Calu3 (cell line): ENCODE measurements at regions not wholly inside any gene's neighbourhood (a gene's known extent, or its start where the extent isn't known, plus 50 kb on each side); places are given as distances from the start of the nearest gene placed in this dataset.

Experiments used
- BruUV-seq: library from RNA; stranded (reverse); fragments of 400-500 nt; replicated peaks from 2 replicates; lab custom pipeline; 2021; lab: Mats Ljungman, UMichigan
- CTCF ChIA-PET: fragments of 300-600 bp; sonication (Branson Sonifier 250); formaldehyde crosslinking; loops from one replicate; lab custom pipeline; 2022; ENCODE audit warnings: antibody characterized with exemption; lab: Charles Lee
- DNase-seq: peaks from one replicate; pipeline ENCODE4 v3.0.0; 2022
- H3K27ac Mint-ChIP-seq: one replicate; pipeline ENCODE4 v1.8.0; 2022; ENCODE audit warnings: mixed read lengths; ENCODE audit not compliant: unreplicated experiment
- H3K27me3 Mint-ChIP-seq: one replicate; pipeline ENCODE4 v1.8.0; 2022; ENCODE audit warnings: mixed read lengths; ENCODE audit not compliant: unreplicated experiment
- H3K36me3 Mint-ChIP-seq: one replicate; pipeline ENCODE4 v1.8.0; 2022; ENCODE audit warnings: mild to moderate bottlenecking, moderate library complexity, mixed read lengths; ENCODE audit not compliant: insufficient read depth, unreplicated experiment
- H3K4me1 Mint-ChIP-seq: one replicate; pipeline ENCODE4 v1.8.0; 2022; ENCODE audit warnings: mild to moderate bottlenecking, low read depth, mixed read lengths; ENCODE audit not compliant: unreplicated experiment
- H3K4me3 Mint-ChIP-seq: one replicate; pipeline ENCODE4 v1.8.0; 2022; ENCODE audit warnings: mild to moderate bottlenecking, low read depth, moderate library complexity, mixed read lengths; ENCODE audit not compliant: unreplicated experiment
- H3K9me3 Mint-ChIP-seq: one replicate; pipeline ENCODE4 v1.8.0; 2022; ENCODE audit warnings: low read depth, mixed read lengths; ENCODE audit not compliant: unreplicated experiment
- intact Hi-C: fragments of 100-400 bp; cut with micrococcal nuclease; formaldehyde crosslinking; loops from one replicate; pipeline ENCODE4 v1.10.0; 2022; ENCODE audit not compliant: unreplicated experiment
- TF ChIP-seq, protein P1 (sequence below): fragments of 200-600 bp; IDR thresholded peaks from one replicate; pipeline ENCODE4 v1.8.0; 2022; ENCODE audit warnings: antibody characterized with exemption; ENCODE audit not compliant: unreplicated experiment

DNA sequence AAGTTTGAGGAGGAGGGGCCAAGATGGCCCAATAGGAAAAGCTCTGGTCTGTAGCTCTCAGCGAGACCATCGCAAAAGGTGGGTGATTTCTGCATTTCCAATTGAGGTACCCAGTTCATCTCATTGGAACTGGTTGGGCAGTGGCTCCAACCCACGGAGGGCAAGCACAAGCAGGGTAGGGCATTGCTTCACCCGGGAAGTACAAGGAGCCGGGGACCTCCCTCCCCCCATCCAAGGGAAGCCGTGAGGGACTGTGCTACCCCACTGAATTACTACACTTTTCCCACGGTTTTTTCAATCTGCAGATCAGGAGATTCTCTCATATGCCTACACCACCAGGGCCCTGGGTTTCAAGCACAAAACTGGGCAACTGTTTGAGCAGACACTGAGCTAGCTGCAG is 58.0 kb upstream of the EFCAB3 start:
- Mint-ChIP-seq H3K27me3 (peaks cover 48% of the 10 kb centered on the region), H3K36me3 (no peaks in the 10 kb centered on the region), H3K4me3 (no peak overlapping the region), H3K4me1 (no peaks in the 10 kb centered on the region), H3K27ac (no peak overlapping the region), H3K9me3 (no peaks in the 10 kb centered on the region)
- BruUV-seq = no TSS peak
- DNase-seq = no peak
- TF ChIP-seq, protein P1, sequence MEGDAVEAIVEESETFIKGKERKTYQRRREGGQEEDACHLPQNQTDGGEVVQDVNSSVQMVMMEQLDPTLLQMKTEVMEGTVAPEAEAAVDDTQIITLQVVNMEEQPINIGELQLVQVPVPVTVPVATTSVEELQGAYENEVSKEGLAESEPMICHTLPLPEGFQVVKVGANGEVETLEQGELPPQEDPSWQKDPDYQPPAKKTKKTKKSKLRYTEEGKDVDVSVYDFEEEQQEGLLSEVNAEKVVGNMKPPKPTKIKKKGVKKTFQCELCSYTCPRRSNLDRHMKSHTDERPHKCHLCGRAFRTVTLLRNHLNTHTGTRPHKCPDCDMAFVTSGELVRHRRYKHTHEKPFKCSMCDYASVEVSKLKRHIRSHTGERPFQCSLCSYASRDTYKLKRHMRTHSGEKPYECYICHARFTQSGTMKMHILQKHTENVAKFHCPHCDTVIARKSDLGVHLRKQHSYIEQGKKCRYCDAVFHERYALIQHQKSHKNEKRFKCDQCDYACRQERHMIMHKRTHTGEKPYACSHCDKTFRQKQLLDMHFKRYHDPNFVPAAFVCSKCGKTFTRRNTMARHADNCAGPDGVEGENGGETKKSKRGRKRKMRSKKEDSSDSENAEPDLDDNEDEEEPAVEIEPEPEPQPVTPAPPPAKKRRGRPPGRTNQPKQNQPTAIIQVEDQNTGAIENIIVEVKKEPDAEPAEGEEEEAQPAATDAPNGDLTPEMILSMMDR = no peak
- intact Hi-C loops = no loop called here
- CTCF ChIA-PET = no interaction called here

DNA sequence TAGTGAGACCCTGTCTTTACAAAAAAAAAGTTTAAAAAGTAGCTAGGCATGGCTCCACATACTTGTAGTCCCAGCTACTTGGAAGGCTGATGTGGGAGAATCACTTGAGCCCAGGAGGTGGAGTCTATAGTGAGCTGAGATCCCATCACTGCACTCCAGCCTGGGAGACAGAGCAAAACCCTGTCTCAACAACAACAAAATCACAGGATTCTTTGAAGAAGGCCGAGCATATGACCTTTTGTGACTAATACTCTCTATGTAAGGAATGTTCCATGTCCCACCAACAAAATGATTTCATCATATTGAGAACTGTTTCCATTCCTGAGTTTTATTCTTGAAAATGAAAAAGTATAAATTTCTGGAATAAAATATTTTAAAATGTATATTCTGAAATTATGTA is 58.9 kb upstream of the EFCAB3 start:
- CTCF ChIA-PET = interaction anchor here (0.7 kb wide), 1 partner anchor 993 kb away, joined by 4 read pairs; no protein-coding TSS in a partner anchor
- intact Hi-C loops = no loop called here
- Mint-ChIP-seq H3K4me3 (no peak overlapping the region), H3K27me3 (peaks cover 57% of the 10 kb centered on the region), H3K27ac (no peak overlapping the region), H3K9me3 (no peaks in the 10 kb centered on the region), H3K36me3 (no peaks in the 10 kb centered on the region), H3K4me1 (no peaks in the 10 kb centered on the region)
- TF ChIP-seq, protein P1 = no peak
- no peak for DNase-seq
- no TSS peak for BruUV-seq

DNA sequence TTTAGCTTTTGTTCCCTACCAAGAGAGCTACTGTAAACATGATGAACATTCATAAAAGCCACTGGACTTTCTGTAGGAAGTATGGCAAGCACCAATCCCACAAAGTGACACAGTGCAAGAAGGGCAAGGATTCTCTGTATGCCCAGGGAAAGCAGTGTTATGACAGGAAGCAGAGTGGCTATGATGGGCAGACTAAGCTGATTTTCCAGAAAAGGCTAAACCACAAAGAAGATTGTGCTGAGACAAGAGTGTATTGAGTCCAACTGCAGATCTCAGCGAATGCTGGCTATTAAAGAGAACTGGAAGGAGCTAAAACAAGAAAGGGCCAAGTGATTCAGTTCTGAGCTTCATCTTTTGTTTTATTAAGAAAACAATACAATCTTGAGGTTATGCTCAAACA is 60.5 kb upstream of the EFCAB3 start:
- CTCF ChIA-PET = no interaction called here
- Mint-ChIP-seq H3K4me1 (no peaks in the 10 kb centered on the region), H3K36me3 (no peaks in the 10 kb centered on the region), H3K27ac (no peak overlapping the region), H3K4me3 (no peak overlapping the region), H3K27me3 (peaks cover 64% of the 10 kb centered on the region), H3K9me3 (no peaks in the 10 kb centered on the region)
- TF ChIP-seq, protein P1 = no peak
- BruUV-seq = no TSS peak
- no peak for DNase-seq
- intact Hi-C loops = no loop called here

DNA sequence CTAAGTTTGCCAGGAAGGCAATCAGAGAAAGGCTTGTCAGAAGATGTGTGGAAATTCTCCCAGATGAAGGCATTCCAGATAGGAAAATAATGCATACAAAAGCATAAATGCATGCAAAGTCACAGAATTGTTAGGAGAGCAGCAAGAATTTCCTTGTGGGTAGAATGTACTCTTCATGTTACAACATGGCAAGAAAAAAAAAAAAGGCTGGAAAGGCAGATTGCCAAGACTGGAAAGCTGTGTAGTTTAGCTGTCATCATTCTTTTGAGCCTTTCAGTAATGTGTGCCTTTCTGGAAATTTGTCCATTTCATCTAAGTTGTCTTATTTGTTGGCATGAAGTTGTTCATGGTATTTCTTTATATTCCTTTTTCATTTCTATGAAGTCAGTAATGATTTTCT is 71.0 kb upstream of the EFCAB3 start:
- Mint-ChIP-seq H3K9me3 (no peaks in the 10 kb centered on the region), H3K36me3 (no peaks in the 10 kb centered on the region), H3K27ac (no peak overlapping the region), H3K27me3 (peaks cover 53% of the 10 kb centered on the region), H3K4me3 (no peak overlapping the region), H3K4me1 (no peaks in the 10 kb centered on the region)
- no peak for DNase-seq
- intact Hi-C loops = no loop called here
- TF ChIP-seq, protein P1 = no peak
- BruUV-seq = no TSS peak
- CTCF ChIA-PET = no interaction called here
